ENCODE measurements at regions not wholly inside any gene's neighbourhood (a gene's known extent, or its start where the extent isn't known, plus 50 kb on each side); places are given as distances from the start of the nearest gene placed in this dataset.

GRCh38 chr15:66847565-66847991 is 145.5 kb downstream of the SMAD6 start:
- no peak for DNase-seq (ENCODE audit: low read depth, low spot score)

GRCh38 chr15:66848116-66848515 is 146.1 kb downstream of the SMAD6 start:
- no peak for DNase-seq (ENCODE audit: low read depth, low spot score)
- no peak overlapping the region for H3K4me3 ChIP-seq (ENCODE audit: low read length)

More at GRCh38 chr15:66847565-66847991, 145.5 kb downstream of the SMAD6 start:
- no peak overlapping the region for H3K4me3 ChIP-seq (ENCODE audit: low read length)

- H3K4me3 ChIP-seq (ENCODE audit: low read length), result no peak overlapping the region
- no peak for DNase-seq (ENCODE audit: low read depth, low spot score)
Measured at GRCh38 chr15:66848686-66849392, 146.8 kb downstream of the SMAD6 start.

- no peak for DNase-seq (ENCODE audit: low read depth, low spot score)
- no peak overlapping the region for H3K4me3 ChIP-seq (ENCODE audit: low read length)
Measured at GRCh38 chr15:66849393-66849745, 147.3 kb downstream of the SMAD6 start.

GRCh38 chr15:66849746-66850077 is 147.7 kb downstream of the SMAD6 start:
- no peak for DNase-seq (ENCODE audit: low read depth, low spot score)
- no peak overlapping the region for H3K4me3 ChIP-seq (ENCODE audit: low read length)

- H3K4me3 ChIP-seq (ENCODE audit: low read length), result peak overlapping the region; percentile 18; the same call in 1 of the 2 replicates
- no peak for DNase-seq (ENCODE audit: low read depth, low spot score)
Measured at GRCh38 chr15:66850078-66850991, 148.3 kb downstream of the SMAD6 start.

- DNase-seq (ENCODE audit: low read depth, low spot score), result no peak
- peak overlapping the region; percentile 18 for H3K4me3 ChIP-seq (ENCODE audit: low read length)
Measured at GRCh38 chr15:66850996-66851310, 148.9 kb downstream of the SMAD6 start.

GRCh38 chr15:66851311-66852063 is 149.5 kb downstream of the SMAD6 start:
- DNase-seq (ENCODE audit: low read depth, low spot score), result peak; percentile 72
- no peak overlapping the region; the same call in 1 of the 2 replicates for H3K4me3 ChIP-seq (ENCODE audit: low read length)

- DNase-seq (ENCODE audit: low read depth, low spot score), result no peak
- H3K4me3 ChIP-seq (ENCODE audit: low read length), result no peak overlapping the region
Measured at GRCh38 chr15:66852064-66852905, 150.2 kb downstream of the SMAD6 start.

GRCh38 chr15:66854012-66854965 is 152.3 kb downstream of the SMAD6 start:
- DNase-seq (ENCODE audit: low read depth, low spot score), result no peak
- H3K4me3 ChIP-seq (ENCODE audit: low read length), result no peak overlapping the region

GRCh38 chr15:66855041-66855440 is 153.0 kb downstream of the SMAD6 start:
- no peak for DNase-seq (ENCODE audit: low read depth, low spot score)
- no peak overlapping the region for H3K4me3 ChIP-seq (ENCODE audit: low read length)

- no peak overlapping the region for H3K4me3 ChIP-seq (ENCODE audit: low read length)
- no peak for DNase-seq (ENCODE audit: low read depth, low spot score)
Measured at GRCh38 chr15:66857694-66858093, 155.7 kb downstream of the SMAD6 start.

- no peak overlapping the region for H3K4me3 ChIP-seq (ENCODE audit: low read length)
- DNase-seq (ENCODE audit: low read depth, low spot score), result no peak
Measured at GRCh38 chr15:66858423-66859207, 156.6 kb downstream of the SMAD6 start.

- DNase-seq (ENCODE audit: low read depth, low spot score), result no peak
- H3K4me3 ChIP-seq (ENCODE audit: low read length), result no peak overlapping the region
Measured at GRCh38 chr15:66859688-66860253, 157.7 kb downstream of the SMAD6 start.

GRCh38 chr15:66860844-66861243 is 158.8 kb downstream of the SMAD6 start:
- no peak for DNase-seq (ENCODE audit: low read depth, low spot score)
- no peak overlapping the region for H3K4me3 ChIP-seq (ENCODE audit: low read length)

- no peak for DNase-seq (ENCODE audit: low read depth, low spot score)
Measured at GRCh38 chr15:66862111-66862939, 160.3 kb downstream of the SMAD6 start.

More at GRCh38 chr15:66862111-66862939, 160.3 kb downstream of the SMAD6 start:
- H3K4me3 ChIP-seq (ENCODE audit: low read length), result no peak overlapping the region
